ENCODE measurements at regions not wholly inside any gene's neighbourhood (a gene's known extent, or its start where the extent isn't known, plus 50 kb on each side); places are given as distances from the start of the nearest gene placed in this dataset.

- no peak for TF ChIP-seq CTCF (conservative IDR thresholded peaks at IDR 0.05; ENCODE audit: low read length)
- no peak for TF ChIP-seq EZH2phosphoT487 (IDR thresholded peaks at IDR 0.05; ENCODE audit: borderline replicate concordance)
Measured at GRCh38 chr2:212842544-212843185, 304.1 kb upstream of the ERBB4 start.
